ENCODE measurements at regions not wholly inside any gene's neighbourhood (a gene's known extent, or its start where the extent isn't known, plus 50 kb on each side); places are given as distances from the start of the nearest gene placed in this dataset.
"Not testable (repeated sequence)": the region's sequence is repeated elsewhere in the genome, so short reads cannot be mapped to it uniquely, and the experiment has no call there.

DNA sequence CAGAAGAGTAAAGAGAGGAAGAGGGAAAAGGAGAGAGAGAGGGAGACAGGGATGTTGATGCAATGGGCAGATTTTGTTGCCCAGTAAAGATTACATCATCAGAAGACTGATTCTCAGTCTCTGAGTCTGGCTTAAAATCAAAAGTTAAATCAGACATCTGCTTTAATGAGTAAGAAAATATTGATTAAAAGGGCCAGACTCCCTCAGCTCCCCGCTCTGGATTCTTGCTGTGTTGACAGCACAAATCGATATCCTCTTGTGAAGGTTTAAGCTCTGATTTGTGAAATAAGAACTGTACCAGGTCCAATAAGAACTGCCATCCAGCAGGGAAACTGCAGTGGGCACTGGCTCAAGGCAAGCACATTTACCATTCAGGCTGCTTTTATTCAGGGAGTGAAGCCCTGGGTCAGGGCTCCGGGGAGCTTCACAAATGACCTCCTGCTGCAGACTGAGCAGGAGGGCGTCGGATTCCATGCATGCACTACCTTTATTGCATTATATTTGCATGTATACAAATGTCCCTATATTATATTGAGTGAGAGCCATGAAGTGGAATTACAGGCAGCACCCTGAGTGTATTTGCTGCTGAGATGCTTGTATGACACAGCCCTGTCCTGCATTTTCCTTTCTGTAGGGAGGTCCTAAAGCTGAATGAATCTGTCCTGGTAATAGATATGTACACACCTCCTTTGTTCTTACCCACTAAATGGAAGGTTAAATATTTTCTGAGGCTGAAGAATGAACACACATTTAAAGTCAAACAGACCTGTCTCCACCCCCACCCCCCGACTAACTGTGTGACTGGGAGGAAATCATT, 401.5 kb downstream of the REEP3 start:
- no peak for ATAC-seq

DNA sequence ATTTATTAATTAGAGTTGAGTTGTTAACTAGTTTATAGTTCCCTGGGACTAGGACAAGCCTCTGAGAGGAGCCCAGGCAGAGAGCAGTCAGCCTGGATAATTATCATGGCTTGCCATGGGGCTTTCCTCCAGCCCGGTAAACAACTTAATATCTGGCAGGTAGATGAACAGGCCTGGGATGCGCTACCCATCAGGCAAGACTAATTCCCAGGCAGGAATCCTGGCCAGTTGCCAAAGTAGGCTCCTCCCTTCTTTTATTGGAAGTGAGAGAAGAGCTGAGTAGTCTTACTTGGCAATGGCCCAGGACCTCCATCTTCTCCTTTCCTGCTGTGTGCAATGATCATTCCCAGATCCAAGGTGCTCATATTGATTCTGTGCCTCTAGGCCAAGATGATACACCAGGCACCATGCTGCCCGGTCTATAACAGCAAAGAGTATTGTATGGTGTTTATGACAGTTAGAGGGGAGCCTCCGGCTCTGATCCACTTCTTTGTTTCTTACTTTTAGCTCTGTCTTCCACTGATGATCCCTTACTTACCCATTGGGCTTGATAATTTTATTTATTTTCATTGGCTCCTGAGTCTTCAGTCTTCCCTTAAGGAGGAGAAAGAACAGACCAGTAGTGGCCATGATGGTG, 408.7 kb downstream of the REEP3 start:
- no peak for ATAC-seq

DNA sequence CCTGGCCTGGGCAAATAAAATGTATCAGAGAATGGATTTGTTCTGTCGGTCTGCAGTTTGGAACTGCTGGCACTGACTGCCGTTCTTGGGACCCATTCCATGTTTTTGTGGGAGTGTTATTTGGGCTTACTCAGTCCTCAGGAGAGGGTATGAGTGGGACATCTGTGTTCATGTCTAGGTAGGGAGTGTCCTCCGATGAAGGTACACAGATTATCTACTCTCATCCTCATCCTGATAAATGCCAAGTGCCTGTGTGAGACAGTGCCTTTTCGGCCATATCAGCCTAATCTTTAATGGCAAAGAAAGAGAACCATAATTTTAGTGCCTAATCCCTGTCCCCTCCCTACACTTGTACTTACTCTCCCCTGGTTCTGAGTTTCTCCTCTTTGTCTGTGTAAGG, 409.4 kb downstream of the REEP3 start:
- no peak for ATAC-seq

DNA sequence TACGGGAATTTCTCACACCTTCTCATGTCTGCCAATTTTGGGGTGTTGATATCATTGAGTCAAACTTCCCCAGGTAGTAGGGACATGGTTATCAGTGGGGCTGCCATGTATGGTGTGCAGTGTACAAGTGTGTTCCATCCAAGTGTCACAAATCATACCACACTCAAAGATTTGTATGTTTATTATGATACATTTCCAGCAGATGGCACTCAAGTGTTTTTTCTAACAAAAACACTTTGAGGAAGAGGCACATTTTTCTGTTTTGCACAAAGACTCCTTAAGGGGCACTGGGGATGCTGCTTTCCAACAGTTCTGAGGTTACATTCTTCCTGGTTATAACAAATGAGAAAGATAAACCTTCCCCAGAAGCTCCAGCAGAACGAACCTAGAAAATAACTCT, 414.5 kb downstream of the REEP3 start:
- no peak for ATAC-seq

DNA sequence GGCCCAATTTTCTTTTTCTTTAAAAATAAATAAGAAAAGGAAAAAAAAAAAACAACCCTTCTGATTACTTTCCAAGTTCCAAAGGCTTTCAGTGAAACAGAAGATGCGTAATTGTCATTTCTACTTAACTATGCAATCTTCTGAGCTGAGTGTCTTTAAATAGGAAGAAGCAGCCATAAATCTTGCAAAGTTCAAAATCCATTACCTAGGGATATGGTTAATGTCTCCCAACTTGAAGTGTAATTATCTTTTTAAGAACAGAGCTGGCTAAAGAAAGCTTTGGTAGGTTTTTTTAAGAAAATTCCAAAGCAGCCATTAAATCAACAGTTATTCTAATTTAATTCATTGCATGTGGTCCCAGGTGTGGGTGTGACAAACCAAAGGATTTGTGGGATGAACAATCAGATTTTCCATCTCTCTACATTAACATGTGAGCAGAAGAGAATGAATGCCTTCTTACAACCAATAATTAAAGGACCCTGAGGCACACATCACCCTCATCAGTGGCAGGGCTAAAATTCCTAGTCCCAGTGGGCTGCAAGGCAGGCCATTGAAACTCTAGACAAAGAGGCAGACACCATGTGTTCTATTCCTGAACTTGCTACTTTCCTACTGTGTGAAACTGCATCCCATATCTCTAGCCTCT, 419.2 kb downstream of the REEP3 start:
- ATAC-seq = no peak

DNA sequence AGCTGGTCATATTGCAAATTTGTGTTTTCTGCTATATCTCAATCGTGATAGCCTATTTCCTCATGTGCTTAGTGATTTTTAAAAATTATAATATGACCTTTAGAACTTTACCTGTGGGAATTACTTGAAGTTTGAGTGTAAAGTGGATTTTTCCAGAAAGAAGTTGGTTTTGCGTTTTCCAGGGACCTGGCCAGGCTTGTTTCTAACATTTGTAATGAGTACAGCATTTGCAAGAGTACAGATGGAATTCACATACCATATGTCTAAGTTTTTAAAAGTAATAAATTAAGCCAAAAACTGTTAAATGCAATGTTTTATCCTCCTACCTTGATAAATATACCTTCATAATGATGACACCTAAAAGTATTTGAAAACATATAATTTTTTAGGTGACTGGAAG, 443.2 kb downstream of the REEP3 start:
- ATAC-seq = no peak

DNA sequence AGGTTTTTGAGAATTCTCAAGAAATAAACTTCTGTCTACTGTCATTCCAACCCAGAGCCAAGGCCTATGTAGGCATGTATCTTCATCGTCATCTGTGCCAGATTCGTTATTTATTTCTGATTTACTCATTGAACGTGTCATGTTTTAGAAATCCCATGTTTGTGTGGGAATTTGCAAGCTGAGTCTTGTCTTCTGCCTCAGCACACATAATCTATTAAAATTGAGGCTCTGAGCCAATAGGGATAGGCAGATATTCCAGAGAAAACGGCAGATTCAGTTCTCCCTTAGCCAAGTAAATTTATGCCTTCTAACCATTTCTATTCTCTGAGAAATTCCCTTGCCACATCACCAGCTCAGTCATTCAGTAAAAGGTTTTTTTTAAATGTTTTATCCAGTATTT, 444.6 kb downstream of the REEP3 start:
- no peak for ATAC-seq

DNA sequence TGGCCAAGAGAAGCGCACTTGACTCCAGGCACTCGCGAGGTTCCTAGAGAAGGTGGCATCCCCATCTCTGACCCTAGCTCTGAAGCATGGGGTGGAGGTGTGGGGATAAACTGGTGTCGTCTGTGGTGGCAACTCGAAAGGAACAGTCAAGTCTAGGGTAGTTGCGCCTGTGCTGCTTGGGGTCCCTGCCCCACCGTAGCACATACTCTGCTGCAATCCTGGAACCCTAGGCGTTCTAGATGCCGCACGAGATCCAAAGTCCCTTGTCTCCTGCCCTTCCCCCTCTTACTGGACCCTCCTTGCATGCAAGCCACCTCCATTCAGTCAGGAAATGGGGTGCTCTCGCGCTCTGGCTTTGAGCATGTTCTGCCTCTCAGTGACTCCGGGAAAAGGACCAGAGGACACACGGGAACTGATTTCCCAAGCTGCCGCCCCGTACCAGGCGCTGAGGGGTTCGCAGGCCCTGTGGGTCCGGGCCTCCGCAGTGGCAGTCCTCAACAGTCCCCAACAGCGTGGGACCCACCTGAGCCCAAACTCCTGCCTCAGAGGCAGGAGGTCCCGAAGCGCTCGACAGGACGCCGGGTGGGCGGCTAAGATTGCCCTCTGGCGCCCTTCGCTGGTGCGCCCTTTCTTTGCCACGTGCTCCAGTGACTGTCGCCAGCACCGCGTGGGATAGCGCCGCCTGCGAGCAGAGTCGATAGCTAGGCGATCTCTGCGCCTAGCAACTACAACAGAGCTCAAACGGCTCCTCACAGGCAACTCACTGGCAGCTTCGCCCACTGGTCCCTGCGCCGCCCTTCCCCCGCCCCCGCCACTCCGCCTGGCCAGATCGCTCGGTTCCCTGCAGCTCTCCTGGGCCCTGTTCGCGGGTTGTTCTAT, 452.0 kb downstream of the REEP3 start:
- ATAC-seq = no peak

DNA sequence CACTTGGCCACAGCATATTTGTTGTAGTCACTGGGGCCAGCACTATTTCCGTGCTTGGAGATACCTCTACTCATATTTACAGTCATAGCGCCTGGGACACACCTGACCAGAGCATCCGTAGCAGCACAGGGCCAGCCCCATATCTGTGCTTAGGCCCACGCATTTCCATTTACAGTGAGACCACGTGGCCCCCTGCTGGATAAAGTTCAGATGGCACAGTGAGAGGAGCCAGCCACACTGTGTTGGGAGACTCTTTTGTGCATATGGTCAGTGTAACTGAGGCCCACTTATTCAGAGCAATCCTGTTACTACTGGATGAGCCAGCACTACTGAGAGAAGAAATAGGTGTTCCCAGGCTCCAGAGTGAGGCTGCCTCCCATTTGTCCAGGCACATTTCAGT, 455.3 kb downstream of the REEP3 start:
- ATAC-seq = peak; percentile 30 to 47

DNA sequence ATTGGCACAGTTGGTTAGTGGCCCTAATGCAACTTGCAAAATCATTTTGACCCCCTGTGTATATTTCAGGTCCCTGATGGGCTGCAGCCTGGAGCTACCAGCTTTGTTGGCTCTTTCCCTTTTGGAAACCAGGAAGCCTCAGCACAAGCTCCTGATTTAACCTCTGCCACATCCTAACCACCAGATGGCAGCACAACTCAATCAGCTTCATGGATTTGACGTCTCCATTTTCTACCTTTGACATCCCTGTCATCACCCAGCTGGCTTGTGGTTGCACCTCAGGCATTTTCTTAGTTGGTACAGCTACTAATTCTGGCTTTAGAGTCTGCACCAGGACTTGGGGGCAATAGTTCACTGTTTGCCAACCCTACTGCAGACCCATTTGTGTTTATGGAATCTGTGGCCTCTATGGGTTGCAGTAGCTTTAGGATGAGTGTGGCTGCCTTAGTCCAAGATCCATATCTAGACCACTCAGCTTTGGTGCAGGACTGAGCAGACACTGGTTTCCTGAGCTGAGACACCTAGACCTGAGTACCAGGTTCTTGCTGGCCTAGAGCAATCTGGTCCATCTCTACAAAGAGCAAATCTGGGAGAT, 456.2 kb downstream of the REEP3 start:
- no peak for ATAC-seq

DNA sequence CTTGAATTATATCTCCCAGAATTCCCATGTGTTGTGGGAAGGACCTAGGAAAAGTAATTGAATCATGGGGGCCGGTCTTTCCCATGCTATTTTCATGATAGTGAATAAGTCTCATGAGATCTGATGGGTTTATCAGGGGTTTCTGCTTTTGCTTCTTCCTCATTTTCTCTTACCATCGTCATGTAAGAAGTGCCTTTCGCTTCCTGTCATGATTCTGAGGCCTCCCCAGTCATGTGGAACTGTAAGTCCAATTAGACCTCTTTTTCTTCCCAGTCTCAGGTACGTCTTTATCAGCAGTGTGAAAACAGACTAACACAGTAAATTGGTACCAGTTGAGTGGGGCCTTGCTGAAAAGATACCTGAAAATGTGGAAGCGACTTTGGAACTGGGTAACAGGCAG, 459.7 kb downstream of the REEP3 start:
- ATAC-seq = not testable (repeated sequence)

DNA sequence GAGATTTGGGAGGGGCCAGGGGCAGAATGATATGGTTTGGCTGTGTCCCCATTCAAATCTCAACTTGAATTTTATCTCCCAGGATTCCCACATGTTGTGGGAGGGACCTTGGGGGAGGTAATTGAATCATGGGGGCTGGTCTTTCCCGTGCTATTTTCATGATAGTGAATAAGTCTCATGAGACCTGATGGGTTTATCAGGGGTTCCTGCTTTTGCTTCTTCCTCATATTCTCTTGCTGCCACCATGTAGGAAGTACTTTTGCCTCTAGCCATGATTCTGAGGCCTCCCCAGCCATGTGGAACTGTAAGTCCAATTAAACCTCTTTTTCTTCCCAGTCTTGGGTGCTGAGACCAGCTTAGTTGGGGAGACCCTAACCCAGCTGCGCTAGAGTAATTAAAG, 462.9 kb downstream of the REEP3 start:
- not testable (repeated sequence) for ATAC-seq

DNA sequence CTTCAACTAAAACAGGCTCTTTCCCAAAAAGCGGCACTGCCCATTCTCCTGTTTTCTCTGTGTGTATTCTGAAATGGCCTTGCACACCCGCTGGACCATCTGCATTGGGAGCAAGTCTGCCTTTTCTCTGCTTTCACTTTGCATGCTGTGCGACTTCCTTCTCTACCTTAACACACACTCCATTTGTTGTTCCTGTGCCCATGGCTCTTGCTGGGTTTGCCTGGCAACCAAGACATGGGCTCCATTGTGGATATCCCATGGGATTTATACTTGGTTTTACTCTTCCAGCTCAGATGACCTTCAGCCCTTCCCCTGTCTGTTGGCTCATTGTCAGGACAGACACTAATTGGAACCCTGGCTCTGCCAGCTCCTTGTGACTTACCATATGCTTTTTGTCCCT, 465.3 kb downstream of the REEP3 start:
- ATAC-seq = no peak

DNA sequence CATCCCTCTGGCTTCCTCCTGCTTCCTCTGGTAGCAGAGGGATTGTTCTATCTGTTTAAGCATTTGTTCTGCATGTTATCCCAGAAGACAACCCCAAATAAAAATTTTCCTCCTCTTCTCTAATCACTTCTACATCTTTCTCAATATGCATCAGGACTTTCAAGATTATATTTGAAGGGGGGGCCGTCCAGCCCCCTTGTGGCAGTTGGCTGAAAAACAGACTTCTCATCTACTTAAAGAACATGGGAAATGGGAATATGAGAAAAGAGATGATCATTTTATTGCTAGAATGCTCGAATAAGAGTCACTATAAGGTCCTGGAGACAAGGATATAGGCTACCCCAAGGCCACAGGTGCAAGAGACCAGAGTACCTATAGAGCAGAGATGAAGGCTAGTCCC, 466.0 kb downstream of the REEP3 start:
- no peak for ATAC-seq

DNA sequence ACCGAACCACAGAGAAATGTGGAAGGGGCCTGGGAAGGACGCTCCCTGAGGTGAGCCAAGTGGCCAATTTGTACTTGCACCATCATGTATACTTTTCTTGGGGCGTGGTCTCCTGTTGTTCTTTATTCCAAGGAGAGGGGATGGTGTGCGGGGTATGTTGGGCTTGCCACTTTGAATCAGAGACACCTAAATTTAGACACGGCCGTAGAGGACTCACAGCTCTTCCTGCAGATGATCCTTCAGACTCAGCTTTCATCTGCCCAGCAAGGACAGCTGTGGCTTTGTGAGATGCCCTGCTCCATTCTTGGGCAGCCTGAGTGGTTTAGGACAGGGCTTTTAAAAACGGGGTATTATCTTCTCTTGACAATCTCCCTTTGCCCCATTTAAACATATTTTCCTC, 473.2 kb downstream of the REEP3 start:
- no peak for ATAC-seq

DNA sequence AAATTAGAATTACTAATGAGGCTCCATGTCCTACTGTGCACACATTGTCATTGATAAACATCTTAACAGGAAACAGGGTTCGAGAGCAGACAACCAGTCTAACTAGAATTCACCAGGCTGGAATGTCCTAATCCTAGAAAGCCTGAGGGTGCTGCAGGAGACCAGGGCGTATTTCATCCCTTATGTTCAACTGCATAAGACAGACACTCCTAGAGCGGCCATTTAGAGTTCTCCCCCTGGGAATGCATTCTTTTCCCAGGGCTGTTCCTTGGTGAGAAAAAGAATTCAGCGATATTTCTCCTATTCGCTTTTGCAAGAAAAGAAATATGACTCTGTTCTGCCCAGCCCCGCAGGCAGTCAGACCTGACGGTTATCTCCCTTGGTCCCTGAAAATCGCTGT, 486.0 kb downstream of the REEP3 start:
- no peak for ATAC-seq

DNA sequence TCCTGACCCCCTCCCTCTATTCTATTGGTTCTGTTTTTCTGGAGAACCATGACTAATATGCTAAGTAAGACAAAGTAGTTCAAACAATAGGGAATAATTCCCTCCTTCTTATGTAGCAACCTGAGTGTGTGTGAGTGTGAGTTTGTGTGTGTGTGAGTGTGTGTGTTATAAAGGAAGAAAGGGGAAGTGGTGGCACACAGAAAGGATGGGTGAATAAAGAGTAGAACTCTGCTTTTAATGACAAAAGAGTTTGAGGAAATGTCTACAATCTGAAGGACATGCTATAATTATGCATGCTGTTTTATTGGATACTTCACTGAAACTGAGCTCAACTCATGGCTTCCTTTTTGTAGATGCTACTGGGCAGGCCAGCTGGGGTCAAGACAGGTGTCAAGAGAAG, 489.5 kb downstream of the REEP3 start:
- no peak for ATAC-seq

DNA sequence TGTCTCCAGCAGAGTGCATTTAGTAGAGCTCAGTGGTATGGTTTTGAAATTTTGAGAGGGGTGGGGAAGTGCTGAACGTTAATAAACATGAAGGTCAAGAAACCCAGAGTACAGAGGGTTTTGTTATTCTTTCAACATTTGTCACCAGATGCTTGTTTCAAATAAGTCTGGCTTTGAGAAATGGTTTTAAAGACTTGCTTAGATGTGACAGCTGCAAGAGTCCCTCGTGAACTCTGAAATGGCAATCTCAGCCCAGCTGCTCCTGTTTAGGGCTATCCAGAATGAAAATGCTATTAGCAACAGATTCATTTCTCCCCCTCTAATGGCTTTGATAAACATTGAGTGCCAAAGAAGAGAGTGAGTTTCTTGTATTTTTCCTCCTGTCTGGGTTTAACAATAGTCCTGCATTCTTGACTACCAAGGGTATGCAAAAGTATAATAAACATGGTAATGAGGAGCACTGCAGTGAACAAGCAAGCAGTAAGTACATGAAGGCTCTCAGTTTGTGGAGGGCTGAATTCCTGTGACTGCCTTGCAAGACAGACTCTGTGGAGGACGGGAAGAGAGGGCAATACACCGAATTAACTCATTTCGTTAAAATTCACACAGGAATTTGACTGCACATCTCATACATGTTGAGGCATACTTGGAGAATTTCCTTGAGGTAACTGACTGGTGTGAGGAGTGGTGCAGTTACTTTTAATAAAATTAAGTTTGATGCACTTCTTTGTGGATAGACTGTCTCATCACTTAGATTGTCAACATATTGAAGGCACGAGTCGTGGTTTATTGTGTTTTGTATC, 490.9 kb downstream of the REEP3 start:
- ATAC-seq = no peak

DNA sequence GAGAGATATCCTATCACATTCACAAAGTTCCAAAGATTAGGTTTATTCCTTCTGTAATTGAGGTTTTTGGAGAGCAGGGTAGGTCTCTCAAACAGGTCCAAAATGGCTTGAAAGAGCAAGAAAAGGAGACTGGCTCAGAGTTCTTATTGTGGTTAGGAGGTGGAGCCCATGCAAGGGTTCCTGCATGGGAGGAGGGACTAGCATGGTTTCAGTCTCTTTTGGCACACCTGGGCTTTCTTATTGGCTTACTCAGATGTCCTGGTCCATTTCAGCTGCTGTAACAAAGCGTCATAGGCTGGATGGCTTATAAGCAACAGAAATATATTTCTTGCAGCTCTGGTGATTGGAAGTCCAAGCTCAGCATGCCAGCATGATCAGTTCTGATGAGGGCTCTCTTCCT, 493.1 kb downstream of the REEP3 start:
- ATAC-seq = no peak

DNA sequence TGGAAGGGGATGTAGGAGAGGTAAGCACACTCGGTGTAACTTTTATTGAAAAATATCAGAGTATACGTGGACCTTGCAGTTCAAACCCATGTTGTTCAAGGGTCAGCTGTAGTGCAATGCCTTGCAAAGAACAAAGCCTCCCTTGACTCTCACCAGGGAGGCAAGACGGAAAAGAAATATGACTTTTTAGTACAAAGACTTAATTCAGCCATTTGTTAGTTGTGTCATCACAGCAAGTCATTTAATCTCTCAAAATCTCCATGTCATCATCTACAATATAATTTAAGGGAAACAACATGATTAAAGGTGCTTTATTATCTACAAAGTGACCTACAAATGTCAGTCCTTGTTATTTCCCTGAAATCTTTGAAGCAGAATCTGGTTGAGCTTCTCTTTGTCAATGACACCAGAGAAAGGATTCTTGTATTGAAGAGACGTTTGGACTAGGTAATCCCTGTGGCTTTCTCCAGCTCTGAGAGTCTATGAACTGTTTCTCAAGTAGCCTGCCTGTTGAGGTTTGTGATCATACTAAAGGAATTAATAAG, 502.8 kb downstream of the REEP3 start:
- no peak for ATAC-seq

DNA sequence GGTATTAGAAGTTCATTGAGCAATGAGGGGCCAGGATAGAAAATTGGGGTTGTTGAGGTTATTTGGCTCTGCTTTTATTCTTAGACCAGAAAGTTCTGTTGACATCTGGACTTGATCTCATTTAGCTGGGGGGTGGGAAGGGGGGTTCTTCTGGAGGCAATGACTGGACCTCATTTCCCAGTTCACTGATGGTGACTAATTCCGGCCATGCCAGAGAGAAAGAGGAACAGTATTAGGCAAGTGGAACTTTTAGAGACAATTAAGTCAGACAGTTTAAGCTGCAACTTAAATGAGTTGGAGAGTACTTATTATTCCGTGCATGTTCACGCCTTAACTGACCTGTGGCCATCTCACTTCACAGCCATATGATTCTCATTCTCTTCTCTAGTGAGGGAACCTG, 512.5 kb downstream of the REEP3 start:
- ATAC-seq = no peak

Measured in activated CD4-positive, CD25-positive, alpha-beta regulatory T cell treated with anti-CD3 and anti-CD28 coated beads, Interleukin-2, amount 50 U/mL, for 24 hours (primary cell).